ENCODE measurements at regions not wholly inside any gene's neighbourhood (a gene's known extent, or its start where the extent isn't known, plus 50 kb on each side); places are given as distances from the start of the nearest gene placed in this dataset.
A peak's percentile ranks its signal among the peaks of the same experiment; 100 is the strongest.
"Not testable (repeated sequence)": the region's sequence is repeated elsewhere in the genome, so short reads cannot be mapped to it uniquely, and the experiment has no call there.

- no peak for DNase-seq
These were observed 1361.9 kb downstream of the UQCRFS1 start for GRCh38 chr19:27851002-27851481.

GRCh38 chr19:27846944-27847343, 1366.0 kb downstream of the UQCRFS1 start:
- DNase-seq: no peak

- DNase-seq: no peak
These were observed 1368.7 kb downstream of the UQCRFS1 start for GRCh38 chr19:27844261-27844660.

DNA sequence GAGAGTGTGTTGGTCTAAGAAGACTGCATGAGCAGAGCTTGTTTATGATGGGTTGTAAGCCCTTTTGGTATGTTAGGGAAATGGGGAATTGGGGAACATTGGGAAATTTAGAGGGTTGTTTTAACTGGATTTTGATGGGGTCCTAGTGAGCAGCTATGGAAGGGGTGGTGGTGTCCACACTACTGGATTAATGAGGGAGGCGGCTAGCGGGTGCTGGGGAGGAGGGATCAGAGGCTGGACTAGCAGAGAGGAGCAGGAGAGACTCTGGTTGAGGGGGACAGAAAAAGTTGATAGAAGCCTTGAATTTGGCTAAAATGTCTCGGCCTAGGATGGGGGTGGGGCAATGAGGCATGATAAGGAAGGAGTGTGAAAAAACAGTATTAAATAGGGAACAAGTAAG, 1369.1 kb downstream of the UQCRFS1 start:
- no peak for DNase-seq

GRCh38 chr19:27833031-27833430, 1379.9 kb downstream of the UQCRFS1 start:
- DNase-seq: no peak

DNA sequence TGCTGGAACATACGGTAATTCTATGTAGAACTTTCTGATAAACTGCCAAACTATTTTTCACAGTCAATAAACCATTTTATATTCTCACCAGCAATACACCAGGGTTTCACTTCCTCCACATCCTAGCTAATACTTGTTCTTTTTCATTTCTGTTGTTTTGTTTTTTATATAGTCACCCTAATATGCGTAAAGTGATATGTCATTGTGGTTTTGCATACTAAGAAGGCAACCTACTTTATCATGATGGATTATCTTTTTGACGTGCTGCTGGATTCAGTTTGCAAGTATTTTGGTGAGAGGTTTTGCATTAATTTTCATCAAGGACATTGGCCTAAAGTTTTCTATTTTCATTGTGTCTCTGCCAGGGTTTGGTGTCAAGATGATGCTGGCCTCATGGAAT, 1384.1 kb downstream of the UQCRFS1 start:
- DNase-seq: no peak

GRCh38 chr19:27824108-27824507, 1388.8 kb downstream of the UQCRFS1 start:
- no peak for DNase-seq

DNA sequence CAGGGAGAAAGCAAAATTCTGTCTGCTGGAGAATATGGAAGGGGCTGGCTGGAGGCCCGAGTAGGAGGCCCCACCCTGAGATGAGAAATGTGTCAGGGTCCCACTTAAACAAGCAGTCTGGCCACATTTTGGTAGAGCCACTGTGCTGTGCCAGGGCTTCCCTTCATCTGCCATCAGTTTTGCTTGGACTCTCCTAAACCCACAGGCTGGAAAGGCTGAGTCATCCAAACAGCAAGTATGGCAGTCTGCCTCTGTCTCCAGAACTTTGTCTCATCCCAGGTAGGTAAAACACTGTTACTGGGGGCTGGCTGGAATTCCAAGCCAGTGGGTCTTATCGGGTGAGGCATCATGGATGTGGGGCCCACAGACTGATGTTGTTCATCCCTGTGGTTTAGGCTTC, 1390.6 kb downstream of the UQCRFS1 start:
- no peak for DNase-seq

- no peak for DNase-seq
These were observed 1391.4 kb downstream of the UQCRFS1 start for GRCh38 chr19:27821418-27822018.

GRCh38 chr19:27815985-27816384, 1397.0 kb downstream of the UQCRFS1 start:
- DNase-seq: no peak

DNA sequence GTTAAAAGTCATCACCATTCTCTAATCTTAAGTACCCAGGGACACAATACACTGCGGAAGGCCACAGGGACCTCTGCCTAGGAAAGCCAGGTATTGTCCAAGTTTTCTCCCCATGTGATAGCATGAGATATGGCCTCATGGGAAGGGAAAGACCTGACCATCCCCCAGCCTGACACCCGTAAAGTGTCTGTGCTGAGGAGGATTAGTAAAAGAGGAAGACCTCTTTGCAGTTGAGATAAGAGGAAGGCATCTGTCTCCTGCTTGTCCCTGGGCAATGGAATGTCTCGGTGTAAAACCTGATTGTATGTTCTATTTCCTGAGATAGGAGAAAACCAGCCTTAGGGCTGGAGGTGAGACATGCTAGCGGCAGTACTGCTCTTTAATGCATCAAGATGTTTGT, 1398.1 kb downstream of the UQCRFS1 start:
- not testable (repeated sequence) for DNase-seq

DNA sequence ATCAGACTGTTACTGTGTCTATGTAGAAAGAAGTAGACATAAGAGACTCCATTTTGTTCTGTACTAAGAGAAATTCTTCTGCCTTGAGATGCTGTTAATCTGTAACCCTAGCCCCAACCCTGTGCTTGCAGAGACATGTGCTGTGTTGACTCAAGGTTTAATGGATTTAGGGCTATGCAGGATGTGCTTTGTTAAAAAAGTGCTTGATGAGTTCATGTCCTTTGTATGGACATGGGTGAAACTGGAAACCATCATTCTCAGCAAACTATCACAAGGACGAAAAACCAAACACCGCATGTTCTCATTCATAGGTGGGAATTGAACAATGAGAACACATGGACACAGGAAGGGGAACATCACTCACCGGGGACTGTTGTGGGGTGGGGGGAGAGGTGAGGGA, 1398.7 kb downstream of the UQCRFS1 start:
- not testable (repeated sequence) for DNase-seq

DNA sequence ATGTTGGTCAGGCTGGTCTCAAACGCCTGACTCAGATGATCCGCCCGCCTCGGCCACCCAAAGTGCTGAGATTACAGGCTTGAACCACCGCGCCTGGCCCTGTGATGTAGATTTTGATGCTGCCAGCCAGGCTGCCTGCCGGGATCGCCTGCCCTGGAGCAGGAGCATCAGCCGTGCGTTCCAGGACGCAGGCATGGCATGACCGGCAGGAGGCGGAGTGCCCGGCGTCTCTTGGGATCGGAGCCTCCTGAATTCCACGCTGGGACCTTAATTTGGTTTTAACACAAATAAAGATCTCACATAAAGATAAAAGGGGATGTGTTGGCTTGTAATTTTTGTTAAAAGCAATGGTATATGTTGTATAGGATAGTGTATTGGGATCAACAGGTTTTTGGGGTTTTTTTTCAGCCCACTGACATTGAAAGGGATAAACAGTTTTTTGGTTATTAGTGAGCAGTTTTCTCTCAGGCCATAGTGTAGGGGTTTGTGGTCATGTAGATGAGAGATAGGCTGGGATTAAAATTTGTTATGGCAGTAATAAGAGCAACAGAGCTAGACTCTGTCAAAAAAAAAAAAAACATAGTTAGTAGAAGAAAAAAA, 1406.4 kb downstream of the UQCRFS1 start:
- no peak for DNase-seq

- no peak for DNase-seq
These were observed 1407.1 kb downstream of the UQCRFS1 start for GRCh38 chr19:27805848-27806247.

DNA sequence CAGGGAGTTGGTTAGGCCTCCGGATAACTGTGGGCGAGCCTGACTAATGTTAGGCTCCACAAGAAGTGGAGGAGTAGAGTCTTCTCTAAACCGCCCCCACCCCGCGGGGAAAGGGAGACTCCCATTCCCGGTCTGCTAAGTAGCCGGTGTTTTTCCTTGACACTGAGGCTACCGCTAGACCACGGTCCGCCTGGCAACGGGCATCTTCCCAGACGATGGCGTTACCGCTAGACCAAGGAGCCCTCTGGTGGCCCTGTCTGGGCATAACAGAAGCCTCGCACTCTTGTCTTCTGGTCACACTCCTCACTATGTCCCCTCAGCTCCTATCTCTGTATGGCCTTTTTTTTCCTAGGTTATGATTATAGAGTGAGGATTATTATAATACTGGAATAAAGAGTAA, 1410.7 kb downstream of the UQCRFS1 start:
- DNase-seq: not testable (repeated sequence)

DNA sequence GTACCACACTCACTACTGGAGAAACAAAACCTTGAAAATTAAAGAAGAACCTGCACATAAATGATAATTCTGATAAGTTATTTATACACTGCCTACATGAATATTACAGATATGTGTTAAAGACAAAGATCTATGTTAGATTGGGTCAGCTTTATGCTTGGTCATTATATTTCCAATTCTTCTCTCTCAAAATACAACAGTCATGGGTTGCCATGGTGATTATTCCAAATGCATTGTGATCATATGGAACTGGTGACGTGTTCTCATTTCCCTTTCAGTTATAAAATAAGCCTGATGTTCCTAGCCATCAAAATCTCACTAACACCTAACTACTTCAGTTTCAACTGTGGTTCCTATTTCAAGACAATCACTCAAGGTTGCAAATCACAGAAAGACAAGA, 1416.4 kb downstream of the UQCRFS1 start:
- DNase-seq: no peak

DNA sequence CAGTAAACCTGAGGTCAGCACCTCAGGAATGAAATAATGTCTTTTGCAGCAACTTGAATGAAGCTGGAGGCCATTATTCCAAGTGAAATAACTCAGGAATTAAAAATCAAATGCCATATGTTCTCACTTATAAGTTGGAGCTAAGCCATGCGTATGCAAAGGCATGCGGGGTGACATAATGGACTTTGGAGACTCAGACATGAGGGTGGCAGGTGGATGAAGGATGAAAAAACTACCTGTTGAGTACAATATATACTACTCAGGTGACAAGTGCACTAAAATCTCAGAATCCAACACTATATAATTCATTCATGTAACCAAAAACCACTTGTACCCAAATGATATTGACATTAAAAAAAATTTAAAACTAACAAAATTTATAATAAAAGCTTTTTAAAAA, 1416.9 kb downstream of the UQCRFS1 start:
- no peak for DNase-seq

DNA sequence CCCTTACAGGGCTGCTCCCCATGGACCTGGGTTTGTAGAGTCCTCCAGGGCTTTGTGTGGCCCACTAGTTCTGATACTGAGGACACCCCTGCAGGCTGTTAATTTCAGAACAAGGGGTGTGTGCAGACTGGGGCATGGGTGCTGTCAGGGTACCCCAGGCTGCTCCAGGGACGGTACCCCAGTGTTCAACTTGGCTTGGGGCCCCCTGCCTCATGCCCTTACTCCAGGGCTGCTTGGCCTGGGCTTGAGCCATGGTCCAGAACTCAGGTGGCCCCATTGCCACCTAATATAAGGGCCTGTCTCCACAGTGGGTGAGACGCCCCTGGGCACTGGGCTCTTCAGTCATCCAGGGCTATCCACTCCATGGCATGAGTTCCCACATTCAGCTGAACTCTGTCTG, 1417.6 kb downstream of the UQCRFS1 start:
- no peak for DNase-seq

GRCh38 chr19:27794494-27795042, 1418.4 kb downstream of the UQCRFS1 start:
- DNase-seq: peak; percentile 6 to 8

GRCh38 chr19:27793644-27794493, 1419.1 kb downstream of the UQCRFS1 start:
- DNase-seq: peak; percentile 94 to 95

DNA sequence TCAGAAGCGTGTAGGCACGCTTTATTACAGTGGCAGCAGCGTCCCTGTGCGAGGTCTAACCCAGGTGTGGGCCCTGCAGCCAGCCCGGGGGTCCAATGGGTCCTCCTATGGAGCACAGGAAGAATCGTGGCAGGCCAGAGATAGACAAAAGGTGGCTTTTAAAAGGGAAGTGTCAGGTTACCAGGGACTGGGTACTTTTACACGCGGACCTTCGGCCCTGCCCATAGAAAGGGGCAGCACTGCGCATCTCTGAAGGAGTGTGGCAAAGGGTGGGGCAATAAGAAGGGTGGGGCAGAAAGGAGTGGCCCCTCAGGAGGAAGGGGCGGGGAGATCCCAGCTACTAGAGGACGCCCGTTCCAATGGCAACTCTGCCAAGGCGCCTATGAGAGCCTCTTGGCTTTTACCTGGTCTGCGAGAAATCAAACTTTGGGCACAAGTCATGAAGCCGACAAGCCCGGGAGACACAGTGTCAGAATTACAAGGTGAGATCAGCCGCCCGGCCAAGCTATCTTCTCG, 1419.8 kb downstream of the UQCRFS1 start:
- peak; percentile 84 to 88 for DNase-seq

DNA sequence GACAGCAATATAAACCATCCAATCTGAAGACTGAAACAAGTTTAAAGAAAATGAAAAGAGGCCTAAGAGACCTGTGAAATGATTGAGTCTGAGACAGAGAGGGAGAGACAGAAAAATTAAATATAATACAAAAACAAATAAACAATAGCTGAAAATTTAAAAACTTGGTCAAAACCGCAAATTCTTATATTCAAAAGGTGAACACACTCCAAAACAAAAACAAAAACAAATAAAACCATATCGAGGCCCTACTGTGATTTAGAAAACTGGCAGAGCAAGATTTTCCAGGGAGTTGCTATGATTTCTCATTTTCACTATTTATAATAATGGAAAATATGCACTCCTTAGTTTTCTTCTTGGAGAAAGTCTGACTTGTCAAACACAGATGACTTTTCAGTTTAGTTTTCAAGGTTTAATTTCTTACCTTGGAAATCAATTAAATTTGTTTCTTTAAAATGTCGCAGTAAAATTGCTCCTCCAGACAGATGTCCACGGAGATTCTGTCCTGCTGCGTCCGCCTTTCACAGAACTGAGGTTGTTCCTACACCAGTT, 1420.3 kb downstream of the UQCRFS1 start:
- DNase-seq: no peak
